HepG2 (cell line): ENCODE measurements at regions not wholly inside any gene's neighbourhood (a gene's known extent, or its start where the extent isn't known, plus 50 kb on each side); places are given as distances from the start of the nearest gene placed in this dataset.

Source experiments
- ATF4 ChIP-seq, 2 experiments: fragments of 450-650 bp in 1 of 2; sonication (generic) in 1 of 2; formaldehyde crosslinking; IDR thresholded peaks; 2 replicates each; pipeline versions ENCODE4 v1.5.0 to v1.8.0; 2020 to 2022; ENCODE audit warnings: mild to moderate bottlenecking in 1 of 2, missing genetic modification reagents in 1 of 2
- CHD4 ChIP-seq: fragments of 200-600 bp; sonication (generic); IDR thresholded peaks from 2 replicates; pipeline ENCODE4 v1.7.0; 2017; ENCODE audit warnings: mild to moderate bottlenecking, low read length, borderline replicate concordance
- DNMT1 ChIP-seq: sonication (generic); formaldehyde crosslinking; IDR thresholded peaks from 2 replicates; pipeline ENCODE4 v1.5.1; 2020; ENCODE audit warnings: mild to moderate bottlenecking, missing genetic modification reagents
- FOXM1 ChIP-seq: sonication (generic); formaldehyde crosslinking; IDR thresholded peaks from 2 replicates; pipeline ENCODE4 v1.5.0; 2020; ENCODE audit warnings: missing genetic modification reagents
- GFI1 ChIP-seq: sonication (generic); formaldehyde crosslinking; IDR thresholded peaks from 2 replicates; pipeline ENCODE4 v1.5.0; 2020; ENCODE audit warnings: missing genetic modification reagents, mild to moderate bottlenecking, borderline replicate concordance
- MEIS2 ChIP-seq: sonication (generic); formaldehyde crosslinking; IDR thresholded peaks from 2 replicates; pipeline ENCODE4 v1.9.0; 2021; ENCODE audit warnings: mild to moderate bottlenecking, missing genetic modification reagents
- PRDM10 ChIP-seq: sonication (generic); formaldehyde crosslinking; IDR thresholded peaks from 2 replicates; pipeline ENCODE4 v1.4.0; 2020; ENCODE audit warnings: low read depth, missing genetic modification reagents
- SMARCC2 ChIP-seq: fragments of 450-650 bp; IDR thresholded peaks from 2 replicates; pipeline ENCODE4 v1.6.1; 2017; ENCODE audit warnings: antibody characterized with exemption, mild to moderate bottlenecking
- SRSF4 ChIP-seq: fragments of 200-400 bp; formaldehyde crosslinking; IDR thresholded peaks from one replicate; pipeline ENCODE4 v1.6.1; 2018; ENCODE audit warnings: mild to moderate bottlenecking, low read depth, low read length, moderate library complexity; ENCODE audit not compliant: poor library complexity, severe bottlenecking
- SRSF9 ChIP-seq: fragments of 200-400 bp; formaldehyde crosslinking; IDR thresholded peaks from 2 replicates; pipeline ENCODE4 v1.6.1; 2018; ENCODE audit warnings: borderline replicate concordance, mild to moderate bottlenecking, low read depth, low read length; ENCODE audit not compliant: insufficient read depth, poor library complexity, severe bottlenecking
- TCF7 ChIP-seq: sonication (generic); IDR thresholded peaks from 2 replicates; pipeline ENCODE4 v1.6.1; 2016; ENCODE audit warnings: antibody characterized with exemption, low read depth
- ZMYM4 ChIP-seq: sonication (generic); formaldehyde crosslinking; IDR thresholded peaks from 2 replicates; pipeline ENCODE4 v1.8.1; 2023; ENCODE audit warnings: mild to moderate bottlenecking, missing genetic modification reagents
- TF ChIP-seq, protein P1 (sequence below): sonication (generic); formaldehyde crosslinking; IDR thresholded peaks from 2 replicates; pipeline ENCODE4 v1.8.1; 2023; ENCODE audit warnings: mild to moderate bottlenecking, missing genetic modification reagents, borderline replicate concordance

GRCh38 chr20:39632176-39632575 lies 670.0 kb downstream of the DHX35 start (continued):
- TF ChIP-seq ATF4 (CRISPR knock-in tag; IDR thresholded peaks at IDR 0.05) (no peak), DNMT1 (CRISPR knock-in tag) (no peak), FOXM1 (CRISPR knock-in tag) (no peak), GFI1 (CRISPR knock-in tag) (no peak), CHD4 (no peak), ZMYM4 (CRISPR knock-in tag) (no peak), TCF7 (no peak), SRSF4 (no peak), SMARCC2 (no peak), PRDM10 (CRISPR knock-in tag) (no peak), SRSF9 (no peak), MEIS2 (no peak)
- TF ChIP-seq, protein P1, sequence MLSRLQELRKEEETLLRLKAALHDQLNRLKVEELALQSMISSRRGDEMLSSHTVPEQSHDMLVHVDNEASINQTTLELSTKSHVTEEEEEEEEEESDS (CRISPR knock-in tag), result no peak
